ENCODE measurements at regions not wholly inside any gene's neighbourhood (a gene's known extent, or its start where the extent isn't known, plus 50 kb on each side); places are given as distances from the start of the nearest gene placed in this dataset.

- no peak for DNase-seq
Measured at GRCh38 chr16:85294810-85295508, 182.7 kb upstream of the CIBAR2 start.

- DNase-seq, result peak in 1 of 2 experiments; percentile 7
Measured at GRCh38 chr16:85296859-85297660, 184.8 kb upstream of the CIBAR2 start.

- DNase-seq, result no peak
Measured at GRCh38 chr16:85297881-85298280, 185.6 kb upstream of the CIBAR2 start.

- no peak for DNase-seq
Measured at GRCh38 chr16:85300406-85300968, 188.2 kb upstream of the CIBAR2 start.

GRCh38 chr16:85301231-85301630 is 189.0 kb upstream of the CIBAR2 start:
- no peak for DNase-seq

- no peak for DNase-seq
Measured at GRCh38 chr16:85302018-85302847, 190.0 kb upstream of the CIBAR2 start.

- no peak for DNase-seq
Measured at GRCh38 chr16:85302848-85303353, 190.6 kb upstream of the CIBAR2 start.

- DNase-seq, result no peak
Measured at GRCh38 chr16:85303354-85303883, 191.1 kb upstream of the CIBAR2 start.

GRCh38 chr16:85304337-85304736 is 192.1 kb upstream of the CIBAR2 start:
- no peak for DNase-seq

- DNase-seq, result no peak
Measured at GRCh38 chr16:85306071-85306792, 194.0 kb upstream of the CIBAR2 start.

GRCh38 chr16:85306793-85307551 is 194.7 kb upstream of the CIBAR2 start:
- no peak for DNase-seq

- DNase-seq, result no peak
Measured at GRCh38 chr16:85307552-85308364, 195.5 kb upstream of the CIBAR2 start.

- no peak for DNase-seq
Measured at GRCh38 chr16:85308611-85309540, 196.6 kb upstream of the CIBAR2 start.

GRCh38 chr16:85309656-85310587 is 197.7 kb upstream of the CIBAR2 start:
- no peak for DNase-seq

- DNase-seq, result no peak
Measured at GRCh38 chr16:85310868-85311585, 198.8 kb upstream of the CIBAR2 start.

GRCh38 chr16:85311741-85312140 is 199.5 kb upstream of the CIBAR2 start:
- no peak for DNase-seq

- no peak for DNase-seq
Measured at GRCh38 chr16:85312174-85312573, 199.9 kb upstream of the CIBAR2 start.

Data from NCI-H1930 (cell line).